ENCODE measurements at regions not wholly inside any gene's neighbourhood (a gene's known extent, or its start where the extent isn't known, plus 50 kb on each side); places are given as distances from the start of the nearest gene placed in this dataset.

GRCh38 chr15:97645758-97646157 is 314.7 kb upstream of the ARRDC4 start:
- in situ Hi-C loops (cut with HindIII; ENCODE audit: low pct_ligation_motif_present, low sequenced_read_pairs) = no loop called here
- no peaks in the 10 kb centered on the region for H3K36me3 ChIP-seq (replicated peaks)
- H3K27ac ChIP-seq = no peak overlapping the region
- H3K27me3 ChIP-seq (replicated peaks) = no peaks in the 10 kb centered on the region
- H3K4me3 ChIP-seq (ENCODE audit: low read depth, low read length) = no peak overlapping the region
- DNase-seq = no peak
- no peak for TF ChIP-seq CTCF (IDR thresholded peaks at IDR 0.05; ENCODE audit: low read depth, low read length, missing control alignments)

DNA sequence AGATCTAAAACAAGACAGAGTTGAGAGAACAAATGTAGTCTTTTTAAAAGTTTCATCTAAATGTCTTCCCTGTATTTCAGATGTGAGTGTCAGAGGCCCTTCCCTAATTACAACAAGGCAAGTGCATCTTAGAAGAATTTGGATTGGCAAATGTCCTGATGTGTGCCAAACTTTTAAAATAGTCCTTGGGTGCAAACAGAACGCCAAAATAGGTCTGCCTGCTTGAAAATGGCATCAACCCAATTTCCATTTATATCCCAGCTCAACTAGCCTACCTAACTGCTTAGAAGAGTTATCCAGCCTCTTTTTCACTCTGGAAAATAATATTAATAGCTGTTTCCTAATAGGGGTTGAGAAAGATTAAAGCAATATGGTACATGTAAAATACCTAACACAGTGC is 311.8 kb upstream of the ARRDC4 start:
- Histone ChIP-seq H3K27me3 (replicated peaks) (no peaks in the 10 kb centered on the region), H3K36me3 (replicated peaks) (no peaks in the 10 kb centered on the region), H3K4me3 (ENCODE audit: low read depth, low read length) (no peak overlapping the region), H3K27ac (no peak overlapping the region)
- no peak for DNase-seq
- TF ChIP-seq CTCF (IDR thresholded peaks at IDR 0.05; ENCODE audit: low read depth, low read length, missing control alignments) = no peak
- in situ Hi-C loops (cut with HindIII; ENCODE audit: low pct_ligation_motif_present, low sequenced_read_pairs) = no loop called here

GRCh38 chr15:97652041-97652440 is 308.5 kb upstream of the ARRDC4 start:
- no peaks in the 10 kb centered on the region for H3K36me3 ChIP-seq (replicated peaks)
- no peaks in the 10 kb centered on the region for H3K27me3 ChIP-seq (replicated peaks)
- no peak overlapping the region for H3K4me3 ChIP-seq (ENCODE audit: low read depth, low read length)
- DNase-seq = no peak
- in situ Hi-C loops (cut with HindIII; ENCODE audit: low pct_ligation_motif_present, low sequenced_read_pairs) = no loop called here
- no peak overlapping the region for H3K27ac ChIP-seq
- TF ChIP-seq CTCF (IDR thresholded peaks at IDR 0.05; ENCODE audit: low read depth, low read length, missing control alignments) = no peak

DNA sequence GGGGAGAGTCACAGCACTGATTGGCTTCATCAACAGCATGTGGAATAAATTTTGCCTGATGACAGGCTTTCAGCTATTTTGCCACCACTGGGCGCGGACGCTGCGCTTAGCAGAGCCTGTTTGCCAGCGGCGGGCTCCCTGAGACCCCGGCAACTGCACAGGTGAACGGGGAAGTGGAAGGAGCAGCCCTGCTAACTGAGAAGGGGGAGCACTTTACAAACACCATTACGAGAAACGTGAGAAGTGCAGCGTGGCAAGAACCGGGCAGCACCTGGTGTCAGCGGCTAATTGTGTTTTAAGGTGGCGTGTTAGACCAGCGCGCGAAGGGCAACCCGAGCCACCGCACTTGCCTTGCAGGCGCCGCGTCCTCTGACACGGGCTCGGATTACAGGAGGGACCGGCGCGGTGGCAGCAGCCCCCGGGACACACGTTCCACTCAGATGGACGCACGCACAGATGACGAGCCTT is 307.8 kb upstream of the ARRDC4 start:
- H3K4me3 ChIP-seq (ENCODE audit: low read depth, low read length) = peak overlapping the region; percentile 31
- no peak for DNase-seq
- in situ Hi-C loops (cut with HindIII; ENCODE audit: low pct_ligation_motif_present, low sequenced_read_pairs) = no loop called here
- H3K27me3 ChIP-seq (replicated peaks) = no peaks in the 10 kb centered on the region
- no peak for TF ChIP-seq CTCF (IDR thresholded peaks at IDR 0.05; ENCODE audit: low read depth, low read length, missing control alignments)
- H3K27ac ChIP-seq = no peak overlapping the region
- no peaks in the 10 kb centered on the region for H3K36me3 ChIP-seq (replicated peaks)

- H3K27ac ChIP-seq = no peak overlapping the region
- in situ Hi-C loops (cut with HindIII; ENCODE audit: low pct_ligation_motif_present, low sequenced_read_pairs) = no loop called here
- no peaks in the 10 kb centered on the region for H3K27me3 ChIP-seq (replicated peaks)
- TF ChIP-seq CTCF (IDR thresholded peaks at IDR 0.05; ENCODE audit: low read depth, low read length, missing control alignments) = no peak
- no peaks in the 10 kb centered on the region for H3K36me3 ChIP-seq (replicated peaks)
- H3K4me3 ChIP-seq (ENCODE audit: low read depth, low read length) = no peak overlapping the region
- DNase-seq = no peak
Observed at GRCh38 chr15:97653896-97654295, 306.6 kb upstream of the ARRDC4 start.

- TF ChIP-seq CTCF (IDR thresholded peaks at IDR 0.05; ENCODE audit: low read depth, low read length, missing control alignments) = no peak
- DNase-seq = no peak
- in situ Hi-C loops (cut with HindIII; ENCODE audit: low pct_ligation_motif_present, low sequenced_read_pairs) = no loop called here
- no peak overlapping the region for H3K27ac ChIP-seq
- H3K27me3 ChIP-seq (replicated peaks) = no peaks in the 10 kb centered on the region
- no peaks in the 10 kb centered on the region for H3K36me3 ChIP-seq (replicated peaks)
- H3K4me3 ChIP-seq (ENCODE audit: low read depth, low read length) = no peak overlapping the region
Observed at GRCh38 chr15:97654481-97655076, 305.9 kb upstream of the ARRDC4 start.

Data from brain microvascular endothelial cell (primary cell).